A549 (cell line): ENCODE measurements at regions not wholly inside any gene's neighbourhood (a gene's known extent, or its start where the extent isn't known, plus 50 kb on each side); places are given as distances from the start of the nearest gene placed in this dataset.

Experiments
- FOSL2 ChIP-seq, 2 experiments: fragments of 450-650 bp in 1 of 2; fragments of >200 bp in 1 of 2; sonication (Bioruptor Twin) in 1 of 2; formaldehyde crosslinking; IDR thresholded peaks; 2 replicates each; pipeline versions ENCODE4 v1.5.0 to v1.6.1; 2016 to 2020; ENCODE audit warnings: mild to moderate bottlenecking in 1 of 2, moderate library complexity in 1 of 2
- TF ChIP-seq, protein P1 (sequence below): fragments of >200 bp; sonication (Bioruptor Twin); formaldehyde crosslinking; IDR thresholded peaks from 3 replicates; pipeline ENCODE4 v1.5.1; 2016

DNA sequence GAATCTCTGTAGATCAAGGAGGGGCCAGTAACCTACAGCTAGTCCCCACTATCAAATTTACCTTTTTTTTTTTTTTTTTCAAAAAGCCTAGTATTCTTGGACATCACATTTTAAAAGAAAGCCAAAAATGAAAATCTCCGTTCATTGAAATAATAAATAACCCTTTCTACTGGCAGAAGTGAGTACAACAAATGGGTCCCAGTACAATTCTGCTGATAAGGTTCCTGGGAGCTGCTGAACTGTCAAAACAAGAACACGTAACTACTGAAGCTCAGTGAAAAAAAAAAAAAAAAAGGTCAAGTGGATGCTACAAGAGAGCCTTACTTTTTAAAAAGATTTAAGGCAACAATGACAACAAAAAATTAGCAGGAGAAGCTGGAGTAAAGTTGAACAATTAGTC, 464.9 kb downstream of the EPM2A start:
- no peak for TF ChIP-seq FOSL2 (IDR thresholded peaks at IDR 0.05)
- TF ChIP-seq FOSL2 (CRISPR knock-in tag; IDR thresholded peaks at IDR 0.05) = no peak
- TF ChIP-seq, protein P1, sequence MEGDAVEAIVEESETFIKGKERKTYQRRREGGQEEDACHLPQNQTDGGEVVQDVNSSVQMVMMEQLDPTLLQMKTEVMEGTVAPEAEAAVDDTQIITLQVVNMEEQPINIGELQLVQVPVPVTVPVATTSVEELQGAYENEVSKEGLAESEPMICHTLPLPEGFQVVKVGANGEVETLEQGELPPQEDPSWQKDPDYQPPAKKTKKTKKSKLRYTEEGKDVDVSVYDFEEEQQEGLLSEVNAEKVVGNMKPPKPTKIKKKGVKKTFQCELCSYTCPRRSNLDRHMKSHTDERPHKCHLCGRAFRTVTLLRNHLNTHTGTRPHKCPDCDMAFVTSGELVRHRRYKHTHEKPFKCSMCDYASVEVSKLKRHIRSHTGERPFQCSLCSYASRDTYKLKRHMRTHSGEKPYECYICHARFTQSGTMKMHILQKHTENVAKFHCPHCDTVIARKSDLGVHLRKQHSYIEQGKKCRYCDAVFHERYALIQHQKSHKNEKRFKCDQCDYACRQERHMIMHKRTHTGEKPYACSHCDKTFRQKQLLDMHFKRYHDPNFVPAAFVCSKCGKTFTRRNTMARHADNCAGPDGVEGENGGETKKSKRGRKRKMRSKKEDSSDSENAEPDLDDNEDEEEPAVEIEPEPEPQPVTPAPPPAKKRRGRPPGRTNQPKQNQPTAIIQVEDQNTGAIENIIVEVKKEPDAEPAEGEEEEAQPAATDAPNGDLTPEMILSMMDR = no peak
